ENCODE measurements at regions not wholly inside any gene's neighbourhood (a gene's known extent, or its start where the extent isn't known, plus 50 kb on each side); places are given as distances from the start of the nearest gene placed in this dataset.

GRCh38 chr1:223029985-223030769, 112.9 kb downstream of the TLR5 start:
- Histone ChIP-seq H2AFZ (ENCODE audit: low read depth, low read length) (no peak overlapping the region), H3K4me1 (replicated peaks in 1 of 2; ENCODE audit: control insufficient read depth in 2 of 2, insufficient read depth in 2 of 2, low read length in 2 of 2) (no peaks in the 10 kb centered on the region), H3K9me3 (replicated peaks; ENCODE audit: control insufficient read depth, insufficient read depth, low read depth, low read length) (no peaks in the 10 kb centered on the region), H3K4me3 (no peak overlapping the region), H3K4me2 (ENCODE audit: insufficient read depth, low read length) (no peak overlapping the region), H3K27me3 (ENCODE audit: control insufficient read depth in 2 of 2, insufficient read depth in 2 of 2, low read length in 2 of 2) (peaks cover 15 to 34% of the 10 kb centered on the region in 2 experiments; a peak in 4 of 5 replicates), H4K20me1 (replicated peaks; ENCODE audit: control insufficient read depth, insufficient read depth, low read length) (no peaks in the 10 kb centered on the region), H3K9me1 (ENCODE audit: control insufficient read depth, insufficient read depth, low read length) (no peaks in the 10 kb centered on the region), H3K79me2 (ENCODE audit: control insufficient read depth, insufficient read depth, low read length) (no peaks in the 10 kb centered on the region), H3K9ac (ENCODE audit: insufficient read depth in 1 of 2, low read depth in 2 of 2, low read length in 2 of 2) (no peak overlapping the region), H3K27ac (ENCODE audit: extremely low read depth, low read depth, low read length) (no peak overlapping the region), H3K36me3 (ENCODE audit: control insufficient read depth, insufficient read depth, low read length) (no peaks in the 10 kb centered on the region)
- BruUV-seq (replicated peaks), result no TSS peak
- ATAC-seq, result no peak
- POLR2A ChIA-PET, result no interaction called here
- in situ Hi-C loops (cut with MboI), result no loop called here
- no peak for FAIRE-seq
- intact Hi-C loops (cut with micrococcal nuclease), result no loop called here
- 0% methylated on average over 6 of the region's 6 CpGs for WGBS (ENCODE audit: insufficient coverage, low coverage, missing lambda C conversion rate)
- CTCF ChIA-PET (ENCODE audit: low intra/inter-chr PET ratio), result no interaction called here
- DNase-seq (ENCODE audit: extremely low read depth in 1 of 4, low spot score in 3 of 4), result no peak
- TF ChIP-seq PRDM10 (IDR thresholded peaks at IDR 0.05; ENCODE audit: partially characterized antibody), result no peak
- no peak for TF ChIP-seq FOXP4 (CRISPR knock-in tag; IDR thresholded peaks at IDR 0.05; ENCODE audit: borderline replicate concordance)
- TF ChIP-seq RBBP5 (IDR thresholded peaks at IDR 0.05; ENCODE audit: borderline replicate concordance, insufficient read depth, low read length, poor library complexity, severe bottlenecking), result no peak
- TF ChIP-seq MLX (CRISPR knock-in tag; conservative IDR thresholded peaks at IDR 0.05), result no peak
- no peak for TF ChIP-seq MAX (CRISPR knock-in tag; IDR thresholded peaks at IDR 0.05)
- no peak for TF ChIP-seq KAT7 (CRISPR knock-in tag; IDR thresholded peaks at IDR 0.05; ENCODE audit: borderline replicate concordance)
- TF ChIP-seq BHLHE40 (IDR thresholded peaks at IDR 0.05; ENCODE audit: low read length), result no peak
- no peak for TF ChIP-seq PHB2 (IDR thresholded peaks at IDR 0.05; ENCODE audit: low read depth)
- no peak for TF ChIP-seq U2AF1 (optimal IDR thresholded peaks at IDR 0.05; ENCODE audit: low read depth, low read length)
- TF ChIP-seq MXI1 (IDR thresholded peaks at IDR 0.05; ENCODE audit: low read depth, low read length), result no peak
- TF ChIP-seq ZNF644 (tag; IDR thresholded peaks at IDR 0.05; ENCODE audit: low read depth), result no peak
- no peak for TF ChIP-seq JUND (IDR thresholded peaks at IDR 0.05; ENCODE audit: borderline replicate concordance, low read depth, low read length)
- TF ChIP-seq JUND (tag; IDR thresholded peaks at IDR 0.05; ENCODE audit: borderline replicate concordance, low read depth, low read length), result no peak
